Colon (tissue), 2 donors: ENCODE measurements at regions not wholly inside any gene's neighbourhood (a gene's known extent, or its start where the extent isn't known, plus 50 kb on each side); places are given as distances from the start of the nearest gene placed in this dataset.

Source experiments
- FAIRE-seq: peaks from 2 replicates; lab custom pipeline; 2012; peaks lifted over from hg19 to GRCh38; lab: Jason Lieb, UNC
- donor health status: control.
- donor health status: control.

DNA sequence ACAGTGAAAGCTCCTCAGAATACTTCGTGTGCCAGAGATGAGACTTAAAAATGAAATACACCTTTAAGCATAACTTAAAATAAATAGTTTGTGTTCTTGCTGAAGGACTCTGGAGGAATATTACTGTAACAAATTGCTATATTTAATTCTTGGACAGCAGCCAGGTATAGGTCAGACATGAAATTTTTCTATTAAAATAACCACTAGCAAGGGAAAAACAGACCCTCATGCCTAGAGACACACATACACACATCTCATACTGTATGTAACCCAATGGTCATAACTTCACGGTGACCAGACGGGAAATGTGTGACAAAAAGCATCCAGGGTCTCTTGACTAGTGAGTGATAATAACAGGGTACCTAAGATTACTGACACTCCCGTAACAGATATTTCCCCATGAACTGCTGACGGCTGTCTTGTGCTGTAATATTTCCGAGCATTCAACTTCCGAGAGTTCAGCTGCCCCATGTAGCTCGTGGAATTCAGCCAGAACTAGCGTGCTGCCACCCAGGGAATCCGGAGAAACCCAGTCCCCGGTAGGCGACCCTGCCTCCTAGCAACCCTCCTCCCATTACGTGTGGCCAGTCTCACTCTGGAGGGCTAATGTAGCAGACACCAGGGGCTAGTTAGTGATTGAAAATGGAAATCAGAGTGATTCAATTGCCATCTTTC is 2295.1 kb upstream of the WWC1 start:
- no peak for FAIRE-seq

DNA sequence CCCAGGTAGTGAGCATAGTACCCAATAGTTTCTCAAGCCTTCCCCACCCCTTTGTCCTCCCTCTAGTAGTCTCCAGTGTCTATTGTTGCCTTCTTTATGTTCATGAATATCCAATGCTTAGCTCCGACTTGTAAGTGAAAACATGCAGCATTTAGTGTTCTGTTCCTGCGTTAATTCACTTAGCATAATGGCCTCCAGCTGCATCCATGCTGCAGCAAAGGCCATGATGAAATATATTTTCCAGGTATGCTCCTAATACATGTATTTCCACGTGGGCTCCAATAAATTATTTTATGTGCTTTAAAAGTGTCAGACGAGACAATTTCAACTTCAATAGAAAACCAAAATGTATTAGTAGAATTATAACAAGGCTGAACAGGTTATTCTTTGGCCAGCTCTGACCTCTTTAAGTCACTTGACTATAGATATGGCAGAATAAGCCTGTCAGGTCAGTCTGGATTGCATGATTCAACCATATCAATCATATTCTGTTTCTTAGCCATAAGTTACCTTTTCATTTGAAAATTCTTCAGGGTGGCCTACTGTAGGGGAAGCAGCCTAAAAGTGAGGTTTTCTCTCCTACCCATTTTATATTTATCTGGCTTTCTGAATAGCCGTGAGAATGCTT is 2291.6 kb upstream of the WWC1 start:
- FAIRE-seq, result no peak

DNA sequence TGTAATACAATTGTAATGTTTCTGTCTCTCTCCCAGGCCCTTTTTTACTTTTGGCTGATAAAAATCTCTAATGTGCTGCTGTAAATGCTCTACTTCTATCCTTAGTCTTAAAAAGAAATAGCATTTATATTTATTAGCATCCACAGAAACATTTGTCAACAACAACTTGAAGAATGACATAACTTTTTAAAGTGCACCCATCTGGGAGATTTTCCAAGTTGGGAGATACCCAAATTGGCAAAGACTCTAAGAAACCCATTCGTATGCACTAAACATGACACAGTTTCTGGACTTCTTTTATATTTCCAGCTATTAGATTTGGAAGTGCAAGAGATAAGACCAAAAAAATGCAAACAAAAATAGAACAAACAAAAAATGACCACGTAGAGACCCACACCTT is 2287.4 kb upstream of the WWC1 start:
- no peak for FAIRE-seq

DNA sequence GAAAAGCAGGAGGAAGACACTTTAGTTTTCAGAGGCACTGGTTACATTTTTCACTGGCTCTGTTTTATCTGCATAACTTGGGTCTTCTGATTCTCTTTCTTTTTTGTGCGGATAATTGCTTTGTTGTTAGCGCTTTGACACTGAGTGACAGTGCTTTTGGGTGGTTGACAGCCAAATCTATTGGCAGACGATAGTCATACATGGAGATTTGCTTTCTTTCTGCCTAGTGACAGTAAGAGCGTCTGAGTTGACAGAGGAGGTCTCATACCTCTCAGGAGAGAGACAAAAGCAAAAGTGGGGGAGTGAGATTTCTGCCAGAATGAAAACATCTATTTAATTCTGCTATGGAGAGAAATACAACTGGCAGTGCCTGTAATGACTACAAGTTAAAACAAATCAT is 2278.0 kb upstream of the WWC1 start:
- no peak for FAIRE-seq

DNA sequence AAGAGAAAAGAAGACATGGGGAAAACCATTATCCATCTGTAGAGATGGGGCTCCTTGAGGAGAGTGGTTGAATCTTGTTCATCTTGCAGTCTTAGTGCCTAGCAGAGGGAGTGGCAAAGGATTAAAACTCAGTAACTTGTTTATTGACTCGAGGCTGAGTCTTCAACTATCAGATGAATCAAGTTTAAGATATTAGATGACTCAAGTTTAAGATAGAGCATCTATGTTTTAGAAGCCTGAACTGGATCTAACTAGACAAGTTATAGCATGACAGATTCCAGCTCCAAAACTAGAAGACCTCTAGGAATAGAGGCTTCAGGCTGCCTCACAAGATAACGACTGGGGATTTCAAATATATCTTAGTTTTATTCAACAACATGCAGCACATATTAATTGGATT is 2277.2 kb upstream of the WWC1 start:
- FAIRE-seq, result no peak

DNA sequence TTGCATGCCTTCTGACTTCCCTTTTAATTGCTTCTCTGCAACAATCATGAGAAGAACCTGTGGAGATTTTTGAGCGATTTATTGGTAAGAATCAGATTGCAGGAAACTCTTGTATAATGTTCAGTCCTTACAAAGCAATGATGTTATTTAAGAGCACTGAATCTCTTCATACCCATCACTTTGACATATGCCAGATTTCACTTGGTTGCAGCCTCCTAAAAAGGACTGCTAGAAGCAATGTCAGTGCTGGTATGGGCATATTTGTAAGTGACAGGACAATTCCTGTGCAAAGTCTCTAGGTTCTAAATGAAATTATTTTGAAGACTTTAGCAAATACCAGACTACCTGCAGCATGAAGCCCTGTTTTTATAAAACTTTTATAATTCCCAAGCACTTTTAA is 2272.7 kb upstream of the WWC1 start:
- FAIRE-seq, result no peak

DNA sequence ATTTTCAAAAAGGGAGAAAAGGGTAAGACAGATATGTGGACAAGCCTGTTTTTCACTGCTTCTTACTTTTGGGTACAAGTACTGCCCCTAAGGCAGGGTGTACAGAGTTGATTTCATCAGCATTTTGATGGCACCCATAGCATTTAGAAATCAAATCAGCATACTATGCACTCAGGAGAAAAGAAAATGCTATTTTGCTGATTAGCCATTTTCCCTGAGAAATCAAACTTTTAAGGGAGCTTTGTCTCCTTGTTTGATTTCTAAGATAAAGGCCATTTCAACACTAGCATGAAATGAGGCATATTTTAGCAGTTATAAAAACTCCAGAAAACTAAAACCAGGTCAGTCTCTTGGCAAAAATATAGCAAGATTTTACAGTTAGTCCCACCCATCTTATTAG is 2269.4 kb upstream of the WWC1 start:
- FAIRE-seq, result no peak

DNA sequence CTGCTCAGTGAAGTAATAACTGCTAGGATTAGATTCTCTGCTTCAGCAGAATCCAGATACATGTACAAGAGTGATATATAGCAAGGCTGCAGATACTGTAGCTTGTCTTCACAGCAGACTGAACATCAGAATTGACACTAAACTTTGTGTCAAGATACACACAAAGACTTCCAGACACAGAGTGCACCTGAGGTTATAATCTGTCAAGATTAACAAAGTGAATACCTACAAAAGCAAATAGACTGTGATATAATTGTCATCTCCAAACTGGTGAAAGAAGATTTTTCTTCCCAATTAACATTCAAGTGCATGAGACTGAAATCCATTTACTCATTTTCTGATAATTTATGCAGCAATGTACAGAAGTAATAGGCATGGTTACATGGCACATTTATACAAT is 2266.5 kb upstream of the WWC1 start:
- no peak for FAIRE-seq

DNA sequence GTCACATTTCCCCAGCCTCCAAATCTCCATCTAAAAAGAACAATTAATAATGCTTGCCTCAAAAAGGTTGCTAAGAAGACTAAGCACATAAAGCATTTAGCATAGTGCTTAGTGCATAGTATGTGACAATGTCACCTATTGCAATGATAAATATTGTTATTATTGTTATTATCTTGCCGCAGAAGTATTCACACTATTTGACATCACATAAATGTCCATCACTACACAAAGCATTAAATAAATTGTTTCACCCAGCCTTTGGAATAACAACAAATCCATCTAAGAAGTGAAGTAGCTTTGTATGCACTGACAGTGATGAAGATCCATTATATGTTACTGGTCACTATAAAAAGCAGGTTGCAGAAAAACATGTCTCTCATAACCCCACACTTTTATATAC is 2263.9 kb upstream of the WWC1 start:
- FAIRE-seq, result no peak

DNA sequence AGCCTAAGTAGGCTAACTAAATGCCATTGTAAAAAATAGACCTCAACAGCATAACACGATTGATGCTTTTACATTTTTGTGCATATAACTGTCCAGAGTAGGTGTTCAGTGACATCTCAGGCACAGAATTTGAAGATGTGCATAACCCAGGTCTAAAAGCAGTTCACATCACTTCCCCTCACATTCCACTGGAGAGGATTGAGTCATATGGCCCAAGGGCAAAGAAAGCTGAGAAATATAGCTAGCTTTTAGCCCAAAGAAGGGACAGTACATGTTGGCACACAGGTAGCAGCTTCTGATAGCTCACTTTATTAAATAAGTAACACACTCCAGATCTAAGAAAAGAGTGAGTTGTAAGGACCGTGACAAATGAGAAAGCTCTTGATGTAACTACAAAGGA is 2259.5 kb upstream of the WWC1 start:
- no peak for FAIRE-seq

DNA sequence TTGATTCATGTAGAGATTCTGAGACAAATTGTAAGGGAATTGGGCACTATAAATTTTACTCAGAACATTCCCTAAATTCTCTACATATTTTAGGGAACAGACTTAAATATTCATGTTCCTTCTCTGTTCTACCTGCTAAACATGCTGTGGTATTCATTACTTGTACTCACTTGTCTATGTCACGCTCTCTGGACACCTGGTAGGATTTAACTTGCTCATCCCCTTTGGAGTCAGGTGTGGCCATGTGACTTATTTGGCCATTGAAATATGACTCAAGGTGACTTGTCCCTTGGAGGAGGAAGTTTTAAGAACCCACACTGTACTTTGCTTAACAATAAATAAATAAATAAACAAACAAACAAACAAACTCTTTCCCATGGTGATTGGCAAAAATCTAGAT is 2258.8 kb upstream of the WWC1 start:
- FAIRE-seq, result no peak

DNA sequence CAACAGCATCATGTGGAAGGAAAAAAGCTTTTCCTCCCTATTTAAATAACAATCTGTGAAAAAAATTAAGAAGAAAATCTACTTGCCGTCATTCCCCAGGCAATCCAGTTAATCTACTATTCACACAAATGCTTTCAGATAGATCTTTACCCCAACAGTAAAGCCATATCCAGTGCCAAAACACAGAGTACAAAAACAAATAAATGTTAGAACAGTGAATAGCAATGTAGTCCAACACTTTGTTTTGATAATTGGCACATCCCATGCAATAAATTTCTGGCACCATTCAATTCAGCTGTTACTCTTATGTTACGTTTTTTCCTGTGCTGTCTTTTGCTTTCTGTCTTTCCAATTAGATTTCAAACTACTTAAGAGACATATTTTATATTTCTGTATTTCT is 2245.5 kb upstream of the WWC1 start:
- FAIRE-seq, result no peak

DNA sequence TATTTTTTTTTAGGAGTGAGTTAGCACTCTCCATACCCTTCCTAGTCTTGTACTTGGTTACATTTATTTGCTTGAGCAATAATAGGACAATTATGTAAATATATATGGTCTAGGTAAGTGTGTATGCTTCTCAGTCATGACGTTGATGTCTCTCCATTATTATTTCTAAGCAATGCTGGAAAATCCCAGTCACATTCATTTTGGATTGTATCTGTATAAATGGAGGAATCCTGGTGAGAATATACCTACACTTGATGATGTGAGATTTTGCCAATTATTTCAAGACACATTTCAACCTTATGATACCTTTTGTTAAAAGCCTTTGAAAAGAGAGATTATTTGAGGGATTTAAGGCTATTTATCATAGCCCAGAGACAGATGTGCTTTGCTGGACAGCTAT is 2244.5 kb upstream of the WWC1 start:
- no peak for FAIRE-seq

DNA sequence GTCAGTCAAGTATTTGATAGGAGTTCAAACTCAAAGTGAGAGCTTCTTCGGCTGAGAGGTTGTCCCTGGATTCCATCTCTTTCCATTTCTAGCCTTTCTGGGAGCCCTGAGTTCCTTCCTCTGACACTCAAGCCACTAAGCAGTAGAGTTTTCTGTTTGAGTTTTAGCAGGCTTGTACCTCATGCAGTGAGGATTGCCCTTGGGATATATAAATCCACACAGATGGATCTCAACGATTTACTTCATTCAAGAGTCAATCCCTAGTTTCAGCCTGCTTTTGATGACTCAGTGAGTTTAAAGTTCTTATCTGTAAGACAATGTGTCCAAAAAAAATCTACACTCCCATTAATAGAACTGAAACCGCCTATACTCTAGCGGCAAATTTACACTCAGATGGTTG is 2240.9 kb upstream of the WWC1 start:
- no peak for FAIRE-seq

DNA sequence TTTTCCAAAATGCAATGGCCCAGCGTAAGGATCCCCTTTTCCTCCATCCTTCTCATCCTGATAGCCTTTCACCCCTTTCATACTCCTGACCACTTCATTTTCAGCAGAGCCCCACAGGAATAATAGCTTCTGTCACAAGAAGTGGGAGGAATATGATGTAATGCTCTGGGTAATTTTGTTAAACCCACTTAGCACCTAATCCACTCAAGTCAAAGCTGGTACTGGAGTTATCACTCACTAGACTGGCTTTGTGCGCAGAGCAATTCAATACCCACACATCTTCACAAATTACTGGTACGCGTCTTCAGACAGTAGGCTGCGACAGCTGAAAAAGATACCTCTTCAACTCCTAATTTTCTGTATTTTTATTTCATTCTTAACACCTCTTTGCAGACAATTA is 2232.8 kb upstream of the WWC1 start:
- FAIRE-seq, result no peak

DNA sequence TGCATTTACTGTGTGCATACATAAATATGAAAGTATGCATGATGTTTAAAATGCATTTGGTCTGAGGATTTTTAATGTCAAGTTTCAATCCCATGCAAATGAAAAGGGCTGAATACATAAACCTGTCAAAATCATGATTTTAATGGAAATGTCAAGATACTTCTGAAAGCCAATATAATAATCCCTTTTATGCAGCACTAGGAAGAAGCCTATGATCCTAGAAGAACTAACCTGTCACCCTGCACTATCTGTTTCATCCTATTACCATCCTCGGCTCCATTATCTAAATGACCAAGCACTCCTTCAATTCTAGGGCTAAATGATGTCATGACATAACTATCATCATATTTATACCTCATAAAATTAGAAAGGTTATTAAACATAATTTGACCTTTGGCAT is 2229.4 kb upstream of the WWC1 start:
- no peak for FAIRE-seq

DNA sequence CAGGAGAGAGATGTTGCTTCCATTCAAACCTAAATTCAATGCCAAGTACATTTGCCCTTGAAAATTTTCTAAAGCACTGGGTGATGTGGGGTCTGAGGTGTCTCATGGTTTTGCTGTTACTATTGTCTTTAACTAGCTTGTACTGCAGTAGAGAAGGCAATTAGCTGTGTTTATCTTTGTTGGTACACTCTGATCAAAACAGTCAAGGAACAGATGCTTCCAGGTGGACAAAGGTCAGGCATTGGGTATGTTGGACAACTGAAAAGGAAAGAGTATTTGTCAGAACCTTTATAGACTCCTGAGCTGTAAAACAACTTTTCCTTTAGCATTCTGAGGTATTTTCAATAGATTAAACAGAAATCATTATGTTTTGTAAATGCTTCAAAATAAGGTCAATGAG is 2228.7 kb upstream of the WWC1 start:
- no peak for FAIRE-seq

DNA sequence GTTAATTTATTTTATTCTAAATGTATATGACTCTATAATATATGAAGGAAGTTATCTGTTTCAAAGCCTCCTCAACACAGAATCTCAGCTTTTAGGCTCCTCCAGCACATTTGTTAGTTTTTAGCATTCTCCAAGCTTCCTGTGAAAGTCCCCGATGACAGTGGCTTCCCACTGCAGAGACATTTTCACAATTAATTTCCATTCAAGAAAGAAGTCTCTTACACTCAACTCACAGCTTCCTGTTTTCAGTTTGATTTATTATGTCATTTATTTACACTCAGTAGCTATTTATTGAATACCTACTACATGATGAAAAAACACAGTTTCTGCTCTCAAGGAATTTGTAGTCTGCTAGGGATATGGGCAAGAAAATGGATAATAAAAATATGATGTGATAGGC is 2228.2 kb upstream of the WWC1 start:
- no peak for FAIRE-seq

DNA sequence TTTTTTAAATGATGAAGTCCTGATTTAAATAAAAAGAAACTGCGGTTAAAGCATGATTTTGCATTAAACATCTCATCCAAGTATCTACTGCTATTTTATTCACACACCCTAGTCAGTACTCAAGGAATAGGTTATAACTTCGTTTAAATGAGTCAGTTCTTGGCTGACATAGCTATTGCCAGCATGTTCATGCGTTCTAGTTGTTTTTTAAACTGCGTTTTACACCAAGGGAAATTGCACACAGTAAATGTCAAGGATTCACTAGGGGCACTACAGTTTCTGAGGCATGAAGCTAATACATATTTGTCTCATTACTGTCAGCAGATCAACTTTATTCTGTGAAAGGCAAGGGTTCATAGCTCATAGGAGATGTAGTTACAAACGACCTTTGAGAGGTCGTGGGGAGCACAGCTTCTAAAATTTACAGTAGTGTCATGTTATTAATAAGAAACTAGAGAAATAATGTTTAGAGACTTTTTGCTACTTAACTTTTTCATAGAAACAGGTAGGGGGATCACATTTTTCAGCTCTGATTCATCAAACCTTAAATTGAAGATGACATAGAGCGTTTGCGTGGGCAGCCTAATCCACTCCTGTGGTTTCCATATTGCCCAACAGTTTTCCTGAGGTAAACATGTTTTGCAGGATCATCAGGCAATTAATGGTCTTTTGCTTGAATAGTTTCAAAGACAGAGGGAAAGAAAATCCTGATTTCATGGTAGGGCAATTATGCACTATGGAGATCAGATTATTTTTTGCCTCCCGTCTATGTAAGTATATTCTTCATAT is 2222.7 kb upstream of the WWC1 start:
- no peak for FAIRE-seq

DNA sequence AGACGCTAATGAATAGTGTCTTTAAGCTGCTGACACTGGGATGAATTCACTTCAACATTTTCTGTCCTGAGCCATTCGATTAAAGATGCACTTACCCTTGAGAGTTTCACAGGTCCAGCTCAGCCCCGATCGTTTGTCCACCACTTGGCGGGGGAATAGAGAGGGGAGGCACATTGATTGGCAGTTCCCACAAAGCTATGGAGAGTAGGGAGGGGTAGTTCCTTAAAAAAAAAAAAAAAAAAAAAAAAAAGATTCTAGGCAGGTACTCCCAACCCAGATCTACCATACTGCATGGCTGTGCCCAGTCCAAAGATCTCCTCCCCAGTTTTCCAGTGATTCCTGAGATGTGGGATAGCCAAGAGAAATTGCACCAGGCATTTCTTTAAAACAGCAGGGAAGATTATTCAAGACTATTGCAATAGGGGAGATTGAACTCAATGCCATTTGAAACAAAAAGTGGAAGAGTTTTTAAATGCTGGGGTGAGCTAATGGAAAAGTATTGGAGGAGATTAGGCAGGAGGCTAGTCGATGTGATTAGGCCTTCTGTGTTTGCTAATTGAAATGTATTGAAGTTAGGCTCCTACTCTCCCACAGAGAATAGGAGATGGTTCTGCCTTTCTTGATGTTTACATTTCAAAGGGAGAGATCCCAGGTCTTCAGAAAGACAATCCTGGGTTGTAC is 2217.4 kb upstream of the WWC1 start:
- no peak for FAIRE-seq

DNA sequence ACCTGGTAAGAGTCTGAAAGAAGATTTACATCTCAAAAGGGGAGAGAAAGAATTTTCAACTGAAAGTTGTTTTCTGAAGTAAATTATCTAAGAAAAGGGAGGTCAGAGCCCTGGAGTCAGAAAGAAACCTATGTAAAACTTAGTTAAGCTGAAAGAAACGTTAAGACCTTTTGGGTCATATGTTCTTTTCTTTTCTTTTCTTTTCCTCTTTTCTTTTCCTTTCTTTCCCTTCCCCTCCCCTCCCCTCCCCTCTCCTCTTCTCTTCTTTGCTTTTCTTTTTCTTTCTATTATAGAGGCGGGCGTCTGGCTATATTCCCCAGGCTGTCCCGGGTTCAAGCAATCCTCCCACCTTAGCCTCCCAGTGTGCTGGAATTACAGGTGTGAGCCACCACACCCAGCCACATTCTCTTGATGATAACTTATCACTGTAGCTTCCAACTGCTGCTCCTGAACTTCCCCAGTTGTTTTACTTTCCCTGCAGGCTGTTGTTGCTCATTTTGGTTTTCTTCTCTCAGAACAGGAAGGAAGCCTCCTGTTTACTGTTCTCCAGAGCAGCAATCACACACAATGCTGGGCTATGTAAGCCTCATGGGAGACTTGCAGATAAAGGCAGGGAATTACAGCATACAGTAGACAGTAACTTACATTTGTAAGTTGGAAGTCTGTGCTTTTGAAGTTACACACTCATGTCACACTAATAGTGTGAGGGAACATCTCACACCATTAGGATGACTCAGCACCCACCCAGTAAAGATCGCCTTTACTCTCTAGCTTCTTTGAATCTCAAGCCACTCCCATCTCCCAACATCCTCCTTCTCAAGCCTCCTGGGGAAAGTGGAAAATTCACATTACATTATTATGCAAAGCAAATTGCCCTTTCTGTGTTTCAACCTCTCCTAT is 2216.6 kb upstream of the WWC1 start:
- no peak for FAIRE-seq
